ENCODE measurements at regions not wholly inside any gene's neighbourhood (a gene's known extent, or its start where the extent isn't known, plus 50 kb on each side); places are given as distances from the start of the nearest gene placed in this dataset.
"Not testable (repeated sequence)": the region's sequence is repeated elsewhere in the genome, so short reads cannot be mapped to it uniquely, and the experiment has no call there.

- no peak for DNase-seq
Measured at GRCh38 chr2:207332480-207333212, 166.9 kb upstream of the KLF7 start.

DNA sequence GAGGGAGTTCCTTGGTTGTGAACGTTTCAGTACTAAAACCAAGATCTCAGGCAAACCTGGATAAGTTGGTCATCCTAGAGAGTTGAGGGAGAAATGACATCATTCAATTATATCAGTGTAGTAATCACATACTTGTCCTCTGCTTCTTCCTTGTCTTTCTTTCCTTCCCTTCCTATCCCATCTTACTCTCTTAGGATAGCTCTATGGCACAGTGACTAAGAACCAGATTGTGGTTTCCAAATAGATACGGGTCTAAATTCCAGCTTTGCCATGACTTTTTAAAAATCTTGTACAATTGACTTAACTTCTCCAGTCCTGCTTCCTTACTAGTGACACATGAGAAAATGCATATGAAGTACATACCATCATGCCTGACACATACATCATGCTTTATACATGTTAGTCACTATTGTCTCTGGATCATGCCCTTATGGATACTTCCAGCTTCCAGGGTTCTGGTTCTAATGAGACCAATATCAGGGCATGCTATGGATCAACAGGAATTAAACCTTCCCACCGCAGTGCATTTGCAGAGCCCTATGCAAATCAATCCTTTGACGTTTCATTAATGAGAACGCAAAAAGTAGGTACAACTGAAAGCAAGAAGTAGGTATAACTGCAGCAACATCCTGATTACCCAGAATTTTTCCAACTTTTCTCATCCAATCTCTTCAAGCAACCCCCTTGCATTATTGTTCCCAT is 168.0 kb upstream of the KLF7 start:
- no peak for DNase-seq

DNA sequence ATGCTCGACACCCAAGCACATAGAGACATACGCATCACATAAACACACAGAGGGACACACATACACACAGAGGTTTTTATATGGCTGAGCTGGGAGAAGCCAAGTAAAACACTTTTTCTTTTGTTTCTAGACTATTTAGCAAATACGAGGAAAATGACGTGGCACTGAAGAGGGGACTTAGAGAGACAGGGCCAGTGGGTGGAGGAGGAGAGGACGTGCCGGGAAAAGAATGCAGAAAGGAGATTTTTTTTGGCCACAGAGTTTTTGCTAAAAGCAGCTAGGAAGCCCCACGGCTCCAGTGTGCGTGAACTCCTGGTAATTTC is 168.5 kb upstream of the KLF7 start:
- no peak for DNase-seq

- DNase-seq, result no peak
Measured at GRCh38 chr2:207334624-207335371, 169.1 kb upstream of the KLF7 start.

DNA sequence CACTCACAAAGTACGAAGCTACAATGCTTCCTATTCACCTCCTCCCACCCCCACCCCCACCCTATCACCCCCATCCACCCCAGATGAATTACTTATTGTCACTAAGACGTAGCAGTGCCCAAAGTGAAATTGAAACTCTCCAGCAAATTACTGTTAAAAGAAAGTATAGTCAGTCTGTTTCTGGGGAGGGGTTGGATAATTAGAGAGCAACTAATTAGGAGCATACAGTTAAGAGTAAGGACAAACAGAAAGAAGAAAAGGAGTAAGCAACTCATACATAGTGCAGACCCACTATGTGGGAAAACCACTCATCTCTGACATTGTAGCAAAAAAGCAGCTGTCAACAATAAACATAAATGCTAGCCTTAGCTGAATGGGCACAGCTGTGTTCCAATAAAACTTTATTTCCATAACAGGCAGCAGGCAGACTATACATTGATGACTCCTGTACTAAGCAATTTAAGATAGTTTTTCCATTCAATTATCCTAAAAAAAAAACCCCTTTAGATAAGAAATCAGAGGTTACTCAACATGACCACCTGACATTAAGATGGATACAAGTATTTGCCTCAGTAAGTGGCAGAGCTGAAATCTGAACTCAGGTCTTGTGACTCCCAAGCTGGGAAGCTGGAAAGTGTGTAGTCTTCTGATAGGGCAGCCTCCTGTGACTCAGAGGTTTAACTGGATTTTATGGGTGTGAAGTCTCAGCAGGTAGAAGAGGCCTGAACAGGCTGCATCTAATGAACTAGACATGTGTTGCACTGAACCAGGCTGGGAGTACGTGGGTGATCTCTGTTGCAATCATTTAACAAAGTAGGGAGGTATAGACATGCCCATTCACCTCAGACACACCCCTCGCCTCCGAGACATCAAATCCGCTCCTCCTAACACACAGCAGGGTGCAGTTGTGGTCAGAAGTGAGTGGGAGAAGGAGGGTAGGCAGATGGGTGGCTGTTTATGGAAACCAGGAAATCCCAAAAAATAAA is 171.8 kb upstream of the KLF7 start:
- DNase-seq, result no peak

DNA sequence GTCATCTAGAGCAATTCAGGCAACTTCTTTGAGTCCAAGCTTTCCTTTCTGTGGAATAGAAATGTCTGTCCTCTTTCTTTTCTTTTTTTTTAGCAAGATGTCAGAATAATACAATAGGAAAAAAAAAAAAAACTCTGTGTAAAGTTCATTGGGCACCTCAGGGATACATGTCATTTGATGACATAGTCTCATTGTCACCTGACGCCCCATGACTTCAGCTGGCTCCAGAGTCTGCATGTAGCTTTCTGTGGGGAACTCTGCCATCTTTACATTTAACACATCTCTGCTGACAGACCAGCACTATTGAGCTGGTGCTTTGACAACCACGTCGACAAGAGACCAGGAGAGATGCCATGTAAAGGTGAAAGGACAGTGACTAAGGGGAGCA is 172.5 kb upstream of the KLF7 start:
- no peak for DNase-seq

DNA sequence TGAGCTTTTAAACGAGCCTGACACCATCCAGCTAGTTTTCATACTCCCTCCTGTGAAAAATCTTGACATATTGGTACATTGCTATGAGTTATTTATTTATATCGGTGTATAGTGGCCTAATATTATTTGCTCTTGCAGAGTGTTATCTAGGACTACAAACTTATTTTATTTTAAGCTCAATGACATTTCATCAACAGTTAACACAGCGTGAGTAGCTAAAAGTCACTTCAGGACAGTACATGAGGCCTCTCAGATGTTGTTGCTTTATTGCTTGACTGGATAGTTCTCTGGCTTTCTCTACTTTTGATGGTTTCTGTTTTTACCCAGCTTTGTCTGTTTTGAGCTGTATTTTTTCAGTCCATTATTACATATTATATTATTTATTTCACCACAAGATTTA is 172.9 kb upstream of the KLF7 start:
- no peak for DNase-seq

- DNase-seq, result no peak
Measured at GRCh38 chr2:207341112-207341750, 175.5 kb upstream of the KLF7 start.

DNA sequence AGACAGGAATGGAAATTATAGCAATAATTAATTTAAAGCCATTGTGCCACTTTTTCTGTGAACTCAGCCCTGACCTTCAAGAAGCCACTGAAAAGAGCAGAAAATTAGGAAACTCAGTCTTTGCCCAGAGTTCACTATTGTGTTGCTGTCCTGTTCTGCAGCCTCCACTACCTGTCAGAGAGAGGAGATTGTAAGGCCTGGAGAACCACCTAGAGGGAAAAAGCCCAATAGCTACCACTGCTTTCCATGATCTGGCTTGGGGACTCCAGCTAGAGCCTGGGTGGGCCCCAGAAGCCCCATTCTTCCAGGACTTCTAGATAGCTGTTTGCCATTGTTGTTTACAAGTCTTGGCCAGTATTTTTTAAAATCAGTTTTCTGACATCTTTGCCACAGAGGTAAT is 176.1 kb upstream of the KLF7 start:
- DNase-seq, result no peak

- not testable (repeated sequence) for DNase-seq
Measured at GRCh38 chr2:207344596-207345394, 179.0 kb upstream of the KLF7 start.

- DNase-seq, result no peak
Measured at GRCh38 chr2:207351171-207351570, 178.6 kb upstream of the CREB1 start.

- no peak for DNase-seq
Measured at GRCh38 chr2:207352978-207353671, 176.6 kb upstream of the CREB1 start.

DNA sequence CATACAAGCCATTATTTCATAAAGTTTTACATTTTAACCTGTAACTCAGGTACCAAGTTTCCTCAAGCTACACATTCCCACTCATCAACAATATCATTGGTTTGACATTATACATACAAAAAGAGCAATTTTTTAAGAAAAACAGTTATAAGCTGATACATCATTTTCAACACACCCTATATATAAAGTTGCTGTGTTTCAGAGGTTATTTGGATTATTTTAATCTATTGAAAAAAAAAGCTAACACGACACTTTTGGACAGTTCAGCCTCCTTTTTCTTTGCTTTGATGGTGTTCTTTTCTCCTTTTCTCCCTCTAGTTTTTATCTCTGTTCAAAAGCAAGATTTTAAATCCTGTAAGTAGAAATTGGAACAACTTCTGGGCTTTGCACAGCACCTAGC is 175.9 kb upstream of the CREB1 start:
- no peak for DNase-seq

DNA sequence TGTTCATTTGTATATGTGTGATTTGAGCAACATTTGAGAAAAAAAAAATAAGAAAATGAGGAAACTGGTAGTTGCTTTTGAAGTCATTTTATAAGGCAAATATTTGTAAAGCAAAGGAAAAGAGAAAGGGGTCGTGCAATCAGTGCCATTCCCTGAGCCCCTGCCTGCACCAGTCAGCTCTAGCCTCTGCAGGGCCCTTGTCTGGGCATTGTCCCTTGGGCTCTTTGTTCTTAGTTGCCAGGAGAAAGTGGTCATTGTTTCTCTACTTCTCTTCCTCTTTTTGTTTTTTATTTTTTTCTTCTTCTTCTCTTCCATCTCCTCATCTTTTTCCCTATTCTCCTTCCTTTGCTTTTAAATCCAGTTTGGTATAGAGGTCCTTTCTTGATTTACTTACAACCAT is 175.3 kb upstream of the CREB1 start:
- no peak for DNase-seq

- no peak for DNase-seq
Measured at GRCh38 chr2:207356567-207356966, 173.2 kb upstream of the CREB1 start.

GRCh38 chr2:207357216-207357615 is 172.5 kb upstream of the CREB1 start:
- DNase-seq, result no peak

DNA sequence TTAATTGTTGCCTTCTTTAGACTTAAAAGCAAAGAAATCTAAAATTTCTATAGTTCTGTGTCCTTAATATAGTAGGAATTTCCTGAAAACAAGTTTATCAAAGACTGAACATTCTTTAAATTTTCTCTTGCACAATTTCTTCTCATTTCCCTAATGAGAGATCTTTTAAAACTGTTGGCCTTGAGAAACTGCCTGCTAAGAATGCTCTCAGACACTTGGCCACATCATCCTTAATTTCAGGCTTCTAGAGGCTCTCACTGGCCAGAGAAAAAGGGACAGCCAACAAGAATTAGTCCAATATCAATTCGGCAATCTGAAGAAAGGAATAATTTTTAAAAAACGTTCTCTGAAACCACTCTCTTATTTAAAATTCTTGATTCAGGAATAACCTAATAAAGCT is 167.0 kb upstream of the CREB1 start:
- no peak for DNase-seq

DNA sequence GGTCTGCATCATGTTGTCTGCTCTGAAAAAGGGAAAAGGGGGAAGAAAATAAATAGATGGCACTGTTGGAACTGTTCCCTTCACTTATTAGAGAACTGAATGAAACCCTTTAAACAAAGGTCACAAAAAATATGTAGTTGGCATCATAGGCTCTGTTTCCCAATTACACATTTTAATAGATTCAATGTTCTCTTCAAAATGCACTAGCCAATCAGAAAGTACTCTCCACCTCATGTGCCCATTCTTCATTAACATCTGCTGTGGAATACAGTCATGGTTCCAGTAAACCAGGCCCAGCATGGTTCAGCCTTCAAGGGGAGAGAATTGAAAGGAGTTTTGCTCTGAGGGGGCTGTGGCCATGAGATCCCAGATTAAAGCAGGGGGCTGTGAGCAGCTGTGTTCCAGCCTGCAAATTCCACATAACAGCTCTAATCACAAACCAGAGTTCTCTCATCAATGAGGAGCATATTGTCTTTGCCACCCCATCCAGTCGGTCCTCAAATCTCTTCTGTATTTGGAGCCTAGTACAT is 165.9 kb upstream of the CREB1 start:
- no peak for DNase-seq

DNA sequence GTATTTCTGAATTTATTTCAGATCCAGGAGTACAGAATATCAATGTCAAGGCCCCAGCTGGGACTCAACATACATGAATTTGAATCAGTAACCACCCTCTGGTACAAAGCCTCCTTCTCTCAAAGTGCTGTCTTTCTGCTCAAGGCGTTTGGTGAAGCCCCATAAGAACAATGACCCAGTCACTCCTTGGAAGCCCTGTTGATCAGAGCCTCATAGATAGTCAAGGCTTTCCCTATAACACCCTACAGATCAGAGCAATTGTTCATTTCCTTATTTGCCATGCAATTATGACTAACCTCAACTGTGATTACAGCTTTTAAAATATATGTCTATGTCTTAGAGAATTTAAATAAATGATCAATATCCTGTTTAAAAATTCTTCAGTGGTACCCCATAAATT is 159.1 kb upstream of the CREB1 start:
- no peak for DNase-seq

DNA sequence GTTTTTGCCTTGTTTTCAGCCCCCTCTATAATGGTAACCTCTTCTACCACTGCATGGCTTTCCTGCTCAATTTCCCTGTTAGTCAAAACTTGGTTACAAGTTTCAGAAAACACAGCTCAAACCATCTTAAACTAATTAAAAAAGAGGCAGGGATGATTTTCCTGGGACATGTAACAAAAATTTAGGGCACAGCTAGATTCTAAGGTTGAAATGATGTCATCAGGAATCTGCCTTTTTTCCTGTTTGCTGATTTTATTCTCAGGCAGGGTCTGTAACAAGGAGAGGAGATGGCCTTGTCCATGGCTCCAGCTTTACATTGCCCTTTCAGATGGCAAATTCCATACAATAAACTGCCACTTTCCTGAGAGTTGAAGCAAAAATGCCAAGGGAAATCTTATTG is 157.9 kb upstream of the CREB1 start:
- DNase-seq, result no peak

DNA sequence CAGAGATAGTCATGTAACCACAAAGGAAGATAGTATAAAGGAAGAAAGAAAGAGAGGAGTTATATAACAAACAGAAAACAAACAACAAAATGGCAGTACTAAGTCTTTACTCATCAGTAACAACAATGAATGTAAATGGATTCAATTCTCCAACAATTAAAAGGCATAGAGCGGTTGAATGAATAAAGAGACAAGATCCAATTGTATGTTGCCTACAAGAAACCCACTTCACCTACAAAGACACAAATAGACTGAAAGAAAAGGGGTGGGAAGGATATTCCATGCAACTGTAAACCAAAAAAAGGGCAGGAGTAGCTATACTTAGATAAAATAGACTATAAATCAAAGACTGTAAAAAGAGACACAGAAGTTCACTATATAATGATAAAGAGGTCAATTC is 157.3 kb upstream of the CREB1 start:
- no peak for DNase-seq

All from activated gamma-delta T cell treated with Interleukin-2 at 50 U/mL for 16 hours (primary cell).